Stimulated activated CD8-positive, alpha-beta memory T cell treated with anti-CD3 and anti-CD28 coated beads, Interleukin-15, amount 100 ng/mL, for 4 hours (primary cell): ENCODE measurements at regions not wholly inside any gene's neighbourhood (a gene's known extent, or its start where the extent isn't known, plus 50 kb on each side); places are given as distances from the start of the nearest gene placed in this dataset.

Experiments used
- DNase-seq, 2 donors: peaks; one replicate each; pipeline ENCODE4 v3.0.0-alpha.2; 2020; ENCODE audit warnings: low read depth in 2 of 2

DNA sequence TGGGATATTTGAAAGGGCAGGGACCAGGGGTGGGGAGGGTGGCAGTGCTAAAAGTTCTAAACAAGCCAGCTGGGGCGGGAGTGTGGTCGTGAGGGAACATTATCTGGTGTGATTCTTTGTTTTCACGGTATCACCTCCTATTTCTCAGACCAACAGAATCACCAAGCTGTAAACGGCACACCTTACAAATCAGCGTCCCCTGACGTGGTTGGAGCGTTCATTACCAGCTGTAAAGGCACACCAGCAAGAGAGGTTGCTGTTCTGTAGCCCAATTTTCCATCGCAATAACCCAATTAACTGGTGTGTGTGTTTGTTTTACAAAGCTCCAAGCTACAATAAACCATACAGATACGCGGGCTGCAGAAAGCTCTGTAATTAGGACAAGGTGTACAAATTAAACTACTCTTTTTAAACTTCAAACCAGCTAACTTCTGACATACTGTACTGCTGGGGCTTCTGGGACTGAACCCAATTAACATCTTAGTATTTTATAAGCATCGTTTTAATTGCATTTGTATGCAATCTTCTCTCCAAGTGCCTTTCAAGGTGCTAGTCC, 303.6 kb upstream of the CLINT1 start:
- DNase-seq, result no peak

DNA sequence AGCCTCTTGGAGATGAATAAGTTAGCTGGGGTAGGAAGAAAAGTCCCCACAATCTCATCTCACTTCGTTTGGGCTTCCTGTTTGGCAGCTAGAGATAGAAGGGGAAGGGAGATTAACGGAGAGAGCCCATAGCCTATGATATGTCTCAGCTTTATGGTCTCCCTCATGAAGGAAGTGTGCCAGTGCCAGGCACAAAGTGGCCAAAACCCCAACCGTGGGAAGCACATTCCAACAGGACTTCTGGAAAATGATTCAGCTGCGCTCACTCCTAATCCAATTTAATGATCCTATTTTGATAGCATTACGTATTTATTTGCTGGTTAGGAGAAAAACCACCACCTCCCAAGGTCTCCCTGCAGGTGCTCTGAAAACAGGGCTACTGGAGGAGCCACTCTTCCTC, 303.1 kb upstream of the CLINT1 start:
- no peak for DNase-seq

DNA sequence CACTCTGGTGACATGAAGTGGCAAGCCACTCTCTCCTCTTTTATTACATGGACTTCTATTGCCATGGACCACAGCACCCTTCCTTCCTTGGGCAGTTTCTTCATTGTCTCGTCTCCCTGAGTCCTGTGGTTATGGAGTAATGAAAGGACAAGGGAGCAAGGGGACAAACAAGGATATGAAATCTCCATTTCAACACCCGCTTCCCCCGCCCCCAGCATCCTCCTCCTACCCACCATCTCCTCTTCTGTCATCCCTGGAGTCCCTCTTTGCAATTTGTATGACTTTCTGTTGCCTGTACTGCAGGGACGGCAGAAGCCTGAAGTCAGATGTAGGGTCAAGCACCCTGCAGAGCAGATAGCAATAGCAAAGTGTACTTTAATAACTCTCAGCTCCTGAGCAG, 300.7 kb upstream of the CLINT1 start:
- no peak for DNase-seq

DNA sequence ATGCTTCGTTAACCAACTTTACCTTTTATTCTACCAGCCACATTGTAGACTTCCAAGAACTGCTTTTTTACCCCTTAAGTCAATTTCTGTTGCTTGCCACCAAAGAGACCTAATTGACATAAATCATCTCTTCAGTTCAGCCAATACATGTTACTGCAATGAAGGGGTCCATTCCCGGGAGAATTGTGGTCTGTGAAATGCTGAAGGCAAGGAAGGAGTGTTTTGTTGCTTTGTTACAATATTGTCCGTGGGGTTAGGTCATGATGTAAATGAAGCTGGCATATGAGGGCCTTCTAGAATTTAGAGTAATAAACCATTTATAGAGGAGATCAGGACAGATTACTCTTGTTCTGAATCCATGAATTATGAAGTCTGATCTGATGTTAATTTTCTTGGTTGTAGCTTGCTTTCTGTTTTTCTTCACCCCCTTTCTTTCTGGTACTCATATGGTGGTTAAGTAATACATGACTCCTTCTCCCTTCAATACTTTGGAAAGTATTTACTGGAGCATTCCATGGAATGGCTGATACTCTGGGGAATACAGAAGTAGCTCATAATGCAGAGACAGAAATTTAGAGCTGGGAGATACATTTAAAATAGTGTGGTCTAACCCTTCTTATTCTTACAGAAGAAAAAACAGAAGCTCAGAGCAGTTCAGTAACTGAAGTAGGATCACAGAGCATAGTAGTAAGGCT, 297.0 kb upstream of the CLINT1 start:
- no peak for DNase-seq

DNA sequence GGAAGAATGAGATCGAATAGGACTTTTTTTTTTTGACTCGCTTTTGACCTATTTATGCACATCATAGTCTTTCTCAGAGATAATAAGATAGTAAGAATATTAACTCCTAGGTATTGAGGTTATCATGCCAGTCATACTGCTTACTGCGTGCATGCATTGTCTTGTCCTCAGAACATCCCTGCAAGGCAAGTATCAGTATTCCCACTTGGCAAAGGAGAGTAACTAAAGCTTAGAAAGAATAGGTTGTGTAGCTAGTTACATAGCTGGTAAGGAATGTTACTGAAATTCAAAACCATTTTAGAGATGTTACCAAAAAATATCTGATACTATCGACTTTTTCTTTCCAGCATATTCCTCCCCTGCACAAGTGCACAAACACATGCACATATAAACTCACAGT, 296.1 kb upstream of the CLINT1 start:
- no peak for DNase-seq

DNA sequence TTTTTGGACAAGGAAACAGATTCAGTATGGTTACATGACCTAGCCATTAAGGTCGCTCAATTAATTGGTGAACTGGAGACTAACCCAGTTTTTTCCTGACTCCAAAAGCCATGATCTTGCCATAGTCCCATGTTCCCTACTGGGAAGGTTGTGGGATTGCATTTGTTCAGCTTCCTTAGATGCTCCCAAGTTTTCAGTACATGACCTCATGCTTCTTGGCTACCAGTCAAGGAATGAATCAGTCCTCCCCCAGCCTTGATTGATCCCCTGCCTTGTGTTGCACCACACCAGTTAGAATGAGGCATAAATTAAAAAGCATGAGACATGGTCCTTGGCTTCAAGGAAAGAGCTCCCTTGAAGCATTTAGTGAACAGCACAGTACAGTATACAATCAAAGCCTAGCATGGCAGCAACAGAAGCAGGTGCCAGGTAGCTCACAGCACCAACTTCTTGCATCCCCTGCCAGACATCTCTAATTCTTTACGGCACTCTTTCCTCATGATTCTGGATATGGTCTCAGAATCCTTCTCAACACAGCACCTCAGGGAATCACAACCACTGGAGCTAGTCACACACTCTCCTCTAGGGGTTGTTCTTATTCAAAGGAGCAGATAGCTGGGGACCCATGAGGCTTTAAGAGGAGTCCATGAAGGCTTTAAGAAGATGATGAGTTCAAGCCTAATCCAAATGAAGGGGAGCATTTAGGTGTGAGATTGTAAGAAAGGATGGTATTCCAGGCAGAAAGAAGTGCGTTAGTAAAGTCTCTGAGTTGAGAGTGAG, 295.5 kb upstream of the CLINT1 start:
- no peak for DNase-seq

DNA sequence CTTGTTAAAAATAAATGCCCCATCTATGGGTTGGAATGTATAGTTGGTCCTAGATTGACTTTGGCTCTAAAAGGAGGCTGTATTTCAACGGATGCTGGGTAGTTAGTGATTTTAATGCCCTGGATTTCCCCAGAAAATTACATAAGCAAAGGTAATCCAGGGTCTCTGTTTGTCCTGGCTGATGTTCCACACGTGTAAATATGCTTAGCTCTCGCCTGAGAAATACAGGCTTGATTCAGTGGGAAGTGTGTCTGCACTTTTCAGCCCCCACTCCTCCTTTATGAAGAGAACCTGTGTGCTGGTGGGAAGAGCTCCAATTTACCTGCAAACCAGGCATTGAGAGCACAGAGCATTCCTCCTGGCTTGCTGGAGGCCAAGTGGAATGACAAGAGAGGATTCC, 294.6 kb upstream of the CLINT1 start:
- DNase-seq, result no peak

DNA sequence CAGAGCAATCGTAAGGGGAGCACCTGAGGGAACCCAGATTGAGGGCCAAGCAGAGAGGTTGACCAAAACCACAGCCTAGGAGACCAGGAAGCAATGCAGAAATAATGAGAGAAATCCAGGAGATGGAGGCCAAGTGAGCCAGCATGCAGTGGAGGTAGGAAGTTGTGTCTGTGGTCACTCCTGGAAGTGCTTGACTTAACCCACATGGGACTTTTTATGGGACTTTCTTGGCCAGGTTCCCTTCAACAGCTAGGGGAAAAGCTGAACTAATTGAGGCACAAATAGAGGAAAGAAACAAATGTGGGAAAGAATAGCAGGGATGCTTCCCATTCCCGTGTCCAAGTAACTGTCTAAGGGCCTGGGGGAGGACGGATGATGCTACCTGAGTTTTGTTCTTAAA, 293.2 kb upstream of the CLINT1 start:
- no peak for DNase-seq

DNA sequence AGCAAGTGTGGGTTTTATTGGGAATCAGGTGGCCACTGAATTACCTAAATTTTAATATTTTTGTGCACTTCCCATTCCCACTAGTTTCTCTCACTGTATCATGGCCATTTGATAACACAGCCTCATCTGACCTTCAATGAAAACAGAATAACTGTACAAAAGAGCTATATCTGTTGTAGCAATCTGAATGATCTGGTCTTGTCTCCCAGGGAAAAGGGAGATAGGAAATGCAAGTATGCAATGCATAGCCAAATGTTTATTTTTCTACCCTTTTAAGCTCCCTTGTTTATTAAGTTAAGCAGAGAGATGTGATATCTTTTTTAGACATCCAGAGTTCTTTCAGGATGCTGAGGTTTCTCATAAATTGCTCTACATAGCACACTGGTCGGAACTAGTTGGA, 288.3 kb upstream of the CLINT1 start:
- DNase-seq, result no peak

DNA sequence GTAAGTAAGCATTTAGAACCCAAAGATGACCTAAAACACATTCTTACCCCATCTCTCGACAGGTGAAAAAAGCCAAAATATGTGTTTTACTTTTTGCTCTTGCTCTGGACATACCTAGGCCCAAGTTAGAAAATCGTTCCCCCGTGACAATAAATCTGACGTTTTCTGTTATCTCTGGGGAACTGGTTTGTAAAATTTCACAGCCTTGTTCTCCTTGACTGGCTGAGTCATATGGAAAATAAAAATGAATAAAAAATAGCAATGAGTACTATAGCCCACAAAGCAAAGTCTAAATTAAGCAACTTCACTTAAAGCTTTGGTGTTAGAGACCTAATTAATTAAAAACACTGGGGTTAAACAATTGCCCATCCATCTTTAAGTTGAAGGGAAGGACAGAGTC, 286.9 kb upstream of the CLINT1 start:
- DNase-seq, result no peak

DNA sequence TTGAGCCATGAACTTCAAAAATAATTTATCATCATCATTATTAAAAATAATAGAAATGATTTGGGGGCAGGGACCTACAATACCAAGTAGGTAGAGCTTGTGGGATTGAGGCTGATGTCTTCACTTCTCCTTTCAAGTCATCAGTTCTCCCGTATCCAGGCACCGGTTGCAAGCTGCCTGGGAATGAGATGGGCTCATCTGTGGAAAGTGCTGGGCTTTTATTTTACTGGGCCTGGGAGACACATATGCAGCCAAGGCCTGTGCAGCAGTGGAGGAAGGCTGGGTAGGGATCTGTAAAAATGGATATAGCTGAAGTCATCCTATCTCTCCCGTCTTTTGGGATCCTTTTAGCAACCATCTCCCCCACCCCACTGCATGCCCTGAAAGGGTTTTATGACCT, 284.1 kb upstream of the CLINT1 start:
- no peak for DNase-seq

DNA sequence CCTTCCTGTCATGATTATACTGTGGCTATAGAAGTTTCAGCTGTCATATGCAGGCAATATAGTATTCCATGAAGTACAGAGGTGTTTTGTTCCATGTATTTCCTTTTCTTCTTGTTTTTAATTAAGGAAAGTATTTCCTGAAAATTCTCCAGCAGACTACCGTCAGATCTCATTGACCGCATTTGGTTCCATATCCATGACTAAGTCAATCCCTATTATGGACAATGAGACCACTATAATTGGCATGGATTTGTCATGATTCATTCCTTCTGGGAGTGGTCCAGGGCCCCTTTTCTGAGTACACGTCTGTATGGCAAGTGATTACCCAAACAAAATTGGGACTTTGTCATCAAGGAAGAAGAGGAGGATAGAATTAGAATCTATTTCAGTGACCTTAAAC, 283.2 kb upstream of the CLINT1 start:
- DNase-seq, result no peak

DNA sequence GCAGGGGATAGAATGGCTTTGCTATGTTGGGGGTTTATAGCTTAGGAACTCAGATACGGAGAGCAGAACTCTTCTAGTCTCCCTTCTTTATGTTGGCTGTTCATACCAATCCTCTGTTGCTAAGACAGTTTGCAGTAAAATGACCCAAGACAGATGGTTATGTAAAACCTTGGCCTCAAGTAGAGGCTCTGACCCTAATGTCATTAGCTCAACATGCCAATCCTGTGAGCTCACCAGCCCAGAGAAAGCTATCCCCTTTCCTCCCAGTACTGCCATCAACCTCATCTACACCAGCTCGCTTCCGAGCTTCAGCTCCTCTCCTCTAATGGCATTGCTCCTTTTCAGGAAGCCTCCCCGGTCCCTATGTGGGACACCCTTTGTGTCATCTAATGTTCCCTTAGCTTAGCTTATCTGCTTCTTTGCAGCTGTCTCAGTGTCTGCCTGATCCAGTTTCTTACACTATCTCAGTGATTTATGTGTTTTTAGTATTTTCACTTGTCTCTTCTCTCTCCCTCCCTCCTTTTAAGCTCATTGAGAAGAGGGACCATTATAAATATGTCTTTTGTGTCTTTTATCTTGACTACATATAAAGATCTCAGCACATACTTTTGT, 281.3 kb upstream of the CLINT1 start:
- no peak for DNase-seq

DNA sequence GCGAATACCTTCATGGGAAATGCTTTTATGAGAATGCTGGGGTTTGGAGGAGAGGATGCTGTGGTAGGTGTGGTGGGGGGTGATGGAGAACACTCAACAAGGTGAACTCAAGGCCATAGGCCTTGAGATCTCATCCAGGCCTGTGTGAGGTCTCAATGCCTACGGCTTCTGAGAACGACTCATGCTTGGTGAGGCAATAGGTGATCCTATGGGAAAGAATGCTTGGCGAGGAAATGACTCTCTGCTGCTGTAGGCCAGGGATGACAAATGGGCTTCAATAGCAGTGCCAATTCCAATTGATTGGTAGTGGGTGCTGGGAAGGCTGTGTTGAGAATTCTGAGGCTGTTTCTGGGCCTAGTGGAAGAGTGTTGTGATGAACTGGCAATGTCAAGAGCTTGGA, 280.2 kb upstream of the CLINT1 start:
- DNase-seq, result no peak

DNA sequence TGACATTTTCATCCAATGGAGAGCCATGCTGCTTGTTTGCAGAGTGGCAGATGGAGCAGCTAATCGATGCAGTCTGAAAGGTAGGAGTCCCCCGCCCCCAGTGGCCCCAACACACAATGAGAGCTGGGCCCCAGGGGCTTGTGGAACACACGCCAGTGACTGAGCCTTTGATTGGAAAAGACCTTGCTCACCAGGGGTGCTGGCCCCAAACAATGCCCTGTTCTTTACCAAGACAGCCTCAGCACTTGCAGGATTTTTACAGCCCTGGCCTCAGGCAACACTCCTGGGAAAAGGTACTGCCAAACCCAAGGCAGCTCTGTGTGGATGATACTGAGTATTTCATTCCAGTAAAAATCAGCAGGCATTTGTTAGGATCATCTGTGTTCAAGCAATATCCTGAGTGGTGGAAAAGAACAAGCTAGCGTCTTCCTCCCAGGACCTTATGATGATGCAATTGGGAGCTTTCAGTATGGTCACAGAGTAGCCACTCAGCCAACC, 276.8 kb upstream of the CLINT1 start:
- no peak for DNase-seq

DNA sequence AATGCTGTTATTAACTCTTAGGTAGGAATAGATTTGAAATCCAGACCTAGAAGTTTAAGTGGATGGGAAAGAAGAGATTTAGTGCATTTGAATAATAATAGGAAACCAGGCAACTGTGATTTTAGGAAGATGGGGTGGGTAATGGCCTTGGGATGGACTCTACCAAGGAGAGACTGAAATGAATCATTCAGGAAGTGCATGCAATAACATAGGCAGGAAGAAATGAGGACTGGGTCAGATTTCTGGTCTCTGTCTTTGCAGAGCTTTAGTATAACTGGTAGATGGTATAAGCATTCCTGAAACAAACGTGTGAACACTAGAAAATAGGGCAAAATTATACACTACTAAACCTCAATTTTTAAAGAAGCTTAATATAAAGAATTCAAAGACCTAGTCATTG, 274.4 kb upstream of the CLINT1 start:
- DNase-seq, result no peak

DNA sequence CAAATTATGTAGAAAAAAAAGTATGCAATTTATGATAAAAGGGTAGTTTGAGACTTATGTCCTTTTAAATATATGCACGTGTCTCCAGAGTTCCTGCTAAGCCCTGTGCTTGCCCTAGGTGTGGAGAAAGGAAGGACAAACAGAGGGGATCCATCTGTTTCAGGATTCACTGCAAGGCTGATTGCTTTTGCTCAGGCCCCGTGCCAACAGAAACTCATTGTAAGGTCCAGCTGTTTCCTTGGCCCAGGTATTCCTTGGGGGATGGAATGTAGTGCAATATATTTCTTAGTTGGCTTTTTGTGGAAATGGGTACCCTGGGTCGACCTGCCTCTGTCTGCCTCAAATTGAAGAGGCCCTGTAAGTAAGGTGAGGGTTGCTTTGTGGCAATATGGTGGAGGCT, 268.6 kb upstream of the CLINT1 start:
- DNase-seq, result no peak

DNA sequence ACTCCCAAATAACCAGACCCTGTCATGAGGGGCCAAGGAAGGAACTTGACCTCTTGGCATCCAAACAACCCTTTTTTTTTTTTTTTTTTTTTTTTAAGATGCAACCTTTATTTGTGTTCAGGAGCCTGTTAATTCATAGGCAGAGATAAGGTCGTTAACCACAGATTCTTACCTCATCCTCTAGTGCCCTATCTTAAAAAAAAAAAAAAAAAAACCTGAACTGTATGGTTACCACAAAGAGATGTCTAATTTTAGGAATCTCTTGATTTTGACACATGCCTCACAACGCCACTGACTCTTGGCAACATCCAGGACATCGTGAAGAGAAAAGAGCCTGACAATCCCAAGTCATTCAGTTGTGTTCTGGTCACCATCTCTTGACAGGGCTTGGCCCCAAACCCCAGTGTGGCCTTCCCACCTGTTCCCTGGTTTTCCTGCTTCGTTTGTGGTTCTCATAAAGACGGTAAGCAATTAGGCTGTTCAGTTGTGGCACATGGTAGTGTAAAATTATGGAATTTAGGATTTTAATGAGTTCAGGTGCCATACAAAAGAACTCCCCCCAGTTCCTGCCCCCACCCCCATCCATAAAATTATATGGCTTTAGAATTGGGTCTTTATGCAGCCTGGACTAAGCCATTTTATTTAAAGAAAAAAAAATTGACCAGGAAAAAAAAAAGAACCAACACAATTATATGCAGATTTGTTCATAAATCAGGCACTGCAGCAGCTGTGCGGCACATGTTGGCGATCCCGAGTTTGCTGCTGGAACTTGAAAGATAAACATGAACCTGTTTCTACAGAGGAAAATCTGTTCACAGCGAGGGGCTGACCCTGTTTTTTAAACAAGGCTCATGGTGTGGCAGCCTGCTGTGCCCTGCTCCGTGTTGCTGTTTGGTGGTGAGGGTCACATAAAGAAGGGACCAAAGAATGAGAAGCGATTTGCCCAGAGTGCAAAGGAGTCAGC, 267.8 kb upstream of the CLINT1 start:
- DNase-seq, result no peak

DNA sequence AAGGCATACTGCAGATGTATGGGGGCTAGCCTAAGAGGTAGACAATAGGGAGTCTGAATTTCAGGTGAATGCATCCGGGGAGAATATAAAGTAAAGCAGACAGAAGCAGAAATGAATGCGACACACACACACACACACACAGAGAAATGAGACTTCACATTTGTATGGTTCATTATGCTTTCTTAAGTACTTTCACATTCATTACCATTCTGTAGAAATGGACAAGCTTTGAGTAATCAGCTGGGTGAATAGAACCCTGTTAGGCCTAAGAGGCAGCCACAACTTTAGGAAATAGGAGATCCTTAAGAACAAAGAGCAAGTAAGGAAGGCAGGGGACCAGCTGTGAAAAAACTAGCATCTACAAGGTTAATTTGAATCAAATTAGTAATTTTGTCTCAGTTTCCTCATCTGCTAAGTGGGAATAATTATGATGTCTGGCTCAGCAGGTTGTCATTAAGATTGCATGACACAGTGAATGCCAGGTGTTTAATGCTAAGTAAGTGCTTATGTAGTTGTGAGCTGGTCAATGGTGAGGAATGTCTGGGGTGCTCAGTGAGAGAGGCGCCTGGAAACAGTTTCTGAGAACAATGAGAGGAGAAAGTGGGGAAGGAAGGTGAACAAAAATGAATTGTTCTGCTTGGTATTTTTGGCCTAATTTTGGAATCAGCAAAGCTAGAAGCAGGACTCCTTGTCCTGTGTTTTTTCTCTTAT, 265.8 kb upstream of the CLINT1 start:
- no peak for DNase-seq

DNA sequence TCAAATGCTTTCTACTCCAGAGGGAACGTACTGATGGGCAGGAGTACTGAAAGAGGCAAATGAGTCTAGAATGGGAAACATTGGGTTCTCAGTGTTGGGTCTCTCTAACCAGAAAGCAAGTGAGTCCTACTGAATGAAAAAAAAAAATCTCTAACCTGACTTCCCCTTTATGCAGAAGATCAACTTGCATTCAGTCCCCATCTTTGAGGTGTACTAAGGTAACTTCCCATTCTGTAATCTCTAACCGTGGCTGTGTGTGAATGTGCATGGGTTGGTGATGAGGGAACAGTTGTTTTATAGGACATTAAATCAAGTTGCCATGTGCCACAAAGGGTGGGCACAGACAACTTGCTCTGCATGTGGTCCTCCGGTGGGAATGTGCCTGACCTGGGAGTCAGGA, 264.6 kb upstream of the CLINT1 start:
- no peak for DNase-seq

DNA sequence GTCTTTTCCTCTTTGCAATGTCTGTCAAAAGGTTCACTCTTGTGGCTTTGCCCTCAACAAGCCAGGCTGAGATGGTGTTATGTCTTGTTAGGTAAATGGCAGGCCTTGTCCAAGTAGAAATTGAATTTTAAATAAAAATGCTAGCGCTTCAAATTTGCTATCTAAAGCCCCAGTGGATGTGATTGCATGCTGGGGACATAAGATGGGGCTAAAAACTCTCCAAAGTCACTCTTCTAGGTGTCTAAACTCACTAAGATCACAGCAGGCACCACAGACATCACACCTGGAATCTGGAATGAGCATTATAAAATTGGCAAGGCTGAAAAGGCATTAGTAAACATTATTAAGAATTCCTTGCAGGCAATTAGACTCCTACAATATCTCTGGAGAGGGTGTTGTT, 262.7 kb upstream of the CLINT1 start:
- DNase-seq, result no peak
